ENCODE measurements at regions not wholly inside any gene's neighbourhood (a gene's known extent, or its start where the extent isn't known, plus 50 kb on each side); places are given as distances from the start of the nearest gene placed in this dataset.
"Not testable (repeated sequence)": the region's sequence is repeated elsewhere in the genome, so short reads cannot be mapped to it uniquely, and the experiment has no call there.

DNA sequence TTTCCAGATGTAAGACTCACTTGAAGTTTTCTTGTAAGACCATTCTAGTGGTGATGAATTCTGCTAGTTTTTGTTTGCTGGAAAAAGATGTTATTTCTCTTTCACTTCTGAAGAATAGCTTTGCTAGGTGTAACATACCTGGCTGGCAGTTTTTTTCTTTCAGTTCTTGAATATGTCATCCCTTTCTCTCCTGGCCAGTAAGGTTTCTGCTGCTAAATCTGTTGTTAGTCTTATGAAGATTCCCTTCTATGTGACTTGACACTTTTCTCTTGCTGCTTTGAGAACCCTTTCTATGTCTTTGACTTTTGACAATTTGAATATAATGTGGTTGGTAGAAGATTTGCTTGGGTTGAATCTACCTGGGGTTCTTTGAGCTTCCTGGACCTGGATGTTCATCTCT lies 314.7 kb upstream of the NOX3 start:
- DNase-seq (ENCODE audit: low read depth in 6 of 9, low spot score in 9 of 9) = no peak
- Histone ChIP-seq H3K9me3 (ENCODE audit: control insufficient read depth in 2 of 2, insufficient read depth in 1 of 2, low read length in 1 of 2) (no peaks in the 10 kb centered on the region), H3K27ac (ENCODE audit: low read depth in 1 of 2, low read length in 1 of 2) (no peak overlapping the region)

GRCh38 chr6:155765275-155766194 lies 309.9 kb upstream of the NOX3 start:
- DNase-seq (ENCODE audit: low read depth in 6 of 9, low spot score in 9 of 9) = no peak
- no peaks in the 10 kb centered on the region for H3K36me3 ChIP-seq (ENCODE audit: control insufficient read depth in 2 of 2, insufficient read depth in 2 of 2, low read length in 1 of 2)
- H3K4me1 ChIP-seq (ENCODE audit: control insufficient read depth in 2 of 2, insufficient read depth in 2 of 2, low read length in 2 of 2) = no peaks in the 10 kb centered on the region
- no peak overlapping the region for H3K27ac ChIP-seq (ENCODE audit: low read depth in 1 of 2, low read length in 1 of 2)
- H3K27me3 ChIP-seq (ENCODE audit: control insufficient read depth in 2 of 2, insufficient read depth in 1 of 2, low read length in 1 of 2) = no peaks in the 10 kb centered on the region
- 94% methylated on average over 8 of the region's 8 CpGs for WGBS
- no peak overlapping the region for H3K4me3 ChIP-seq (ENCODE audit: low read length in 2 of 2)
- H3K9me3 ChIP-seq (ENCODE audit: control insufficient read depth in 2 of 2, insufficient read depth in 1 of 2, low read length in 1 of 2) = no peaks in the 10 kb centered on the region

More for the DNA sequence above, 314.7 kb upstream of the NOX3 start:
- no peaks in the 10 kb centered on the region for H3K4me1 ChIP-seq (ENCODE audit: control insufficient read depth in 2 of 2, insufficient read depth in 2 of 2, low read length in 2 of 2)
- H3K4me3 ChIP-seq (ENCODE audit: low read length in 2 of 2) = no peak overlapping the region
- no peaks in the 10 kb centered on the region for H3K27me3 ChIP-seq (ENCODE audit: control insufficient read depth in 2 of 2, insufficient read depth in 1 of 2, low read length in 1 of 2)
- H3K36me3 ChIP-seq (ENCODE audit: control insufficient read depth in 2 of 2, insufficient read depth in 2 of 2, low read length in 1 of 2) = no peaks in the 10 kb centered on the region

- H3K4me1 ChIP-seq (ENCODE audit: control insufficient read depth in 2 of 2, insufficient read depth in 2 of 2, low read length in 2 of 2) = no peaks in the 10 kb centered on the region
- WGBS = 98% methylated on average over 3 of the region's 3 CpGs
- no peak for DNase-seq (ENCODE audit: low read depth in 6 of 9, low spot score in 9 of 9)
- no peak overlapping the region for H3K4me3 ChIP-seq (ENCODE audit: low read length in 2 of 2)
- no peaks in the 10 kb centered on the region for H3K9me3 ChIP-seq (ENCODE audit: control insufficient read depth in 2 of 2, insufficient read depth in 1 of 2, low read length in 1 of 2)
- no peaks in the 10 kb centered on the region for H3K36me3 ChIP-seq (ENCODE audit: control insufficient read depth in 2 of 2, insufficient read depth in 2 of 2, low read length in 1 of 2)
- H3K27me3 ChIP-seq (ENCODE audit: control insufficient read depth in 2 of 2, insufficient read depth in 1 of 2, low read length in 1 of 2) = no peaks in the 10 kb centered on the region
- H3K27ac ChIP-seq (ENCODE audit: low read depth in 1 of 2, low read length in 1 of 2) = no peak overlapping the region
These were observed 307.0 kb upstream of the NOX3 start for GRCh38 chr6:155762649-155763048.

GRCh38 chr6:155755452-155755851 lies 299.8 kb upstream of the NOX3 start:
- 74% methylated on average over 3 of the region's 3 CpGs for WGBS
- Histone ChIP-seq H3K36me3 (ENCODE audit: control insufficient read depth in 2 of 2, insufficient read depth in 2 of 2, low read length in 1 of 2) (no peaks in the 10 kb centered on the region), H3K27me3 (ENCODE audit: control insufficient read depth in 2 of 2, insufficient read depth in 1 of 2, low read length in 1 of 2) (no peaks in the 10 kb centered on the region), H3K9me3 (ENCODE audit: control insufficient read depth in 2 of 2, insufficient read depth in 1 of 2, low read length in 1 of 2) (no peaks in the 10 kb centered on the region), H3K4me1 (ENCODE audit: control insufficient read depth in 2 of 2, insufficient read depth in 2 of 2, low read length in 2 of 2) (no peaks in the 10 kb centered on the region), H3K27ac (ENCODE audit: low read depth in 1 of 2, low read length in 1 of 2) (no peak overlapping the region), H3K4me3 (ENCODE audit: low read length in 2 of 2) (no peak overlapping the region)
- no peak for DNase-seq (ENCODE audit: low read depth in 6 of 9, low spot score in 9 of 9)

DNA sequence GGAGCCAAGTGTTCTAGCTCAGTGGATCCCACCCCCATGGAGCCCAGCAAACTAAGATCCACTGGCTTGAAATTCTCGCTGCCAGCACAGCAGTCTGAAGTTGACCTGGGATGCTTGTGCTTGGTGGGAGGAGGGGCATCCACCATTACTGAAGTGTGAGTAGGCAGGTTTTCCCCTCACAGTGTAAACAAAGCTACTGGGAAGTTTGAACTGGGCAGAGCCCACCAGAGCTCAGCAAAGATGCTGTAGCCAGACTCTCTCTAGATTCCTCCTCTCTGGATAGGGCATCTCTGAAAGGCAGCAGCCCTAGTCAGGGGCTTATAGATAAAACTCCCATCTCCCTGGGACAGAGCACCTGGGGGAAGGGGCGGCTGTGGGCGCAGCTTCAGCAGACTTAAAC lies 293.1 kb upstream of the NOX3 start:
- not testable (repeated sequence) for H3K27me3 ChIP-seq (ENCODE audit: control insufficient read depth in 2 of 2, insufficient read depth in 1 of 2, low read length in 1 of 2); H3K4me1 ChIP-seq (ENCODE audit: control insufficient read depth in 2 of 2, insufficient read depth in 2 of 2, low read length in 2 of 2); H3K4me3 ChIP-seq (ENCODE audit: low read length in 2 of 2); H3K27ac ChIP-seq (ENCODE audit: low read depth in 1 of 2, low read length in 1 of 2); H3K36me3 ChIP-seq (ENCODE audit: control insufficient read depth in 2 of 2, insufficient read depth in 2 of 2, low read length in 1 of 2); DNase-seq (ENCODE audit: low read depth in 6 of 9, low spot score in 9 of 9); H3K9me3 ChIP-seq (ENCODE audit: control insufficient read depth in 2 of 2, insufficient read depth in 1 of 2, low read length in 1 of 2)
- 97% methylated on average over 3 of the region's 3 CpGs for WGBS

- no peaks in the 10 kb centered on the region for H3K27me3 ChIP-seq (ENCODE audit: control insufficient read depth in 2 of 2, insufficient read depth in 1 of 2, low read length in 1 of 2)
- no peaks in the 10 kb centered on the region for H3K4me1 ChIP-seq (ENCODE audit: control insufficient read depth in 2 of 2, insufficient read depth in 2 of 2, low read length in 2 of 2)
- 94% methylated on average over 3 of the region's 3 CpGs for WGBS
- H3K27ac ChIP-seq (ENCODE audit: low read depth in 1 of 2, low read length in 1 of 2) = no peak overlapping the region
- H3K36me3 ChIP-seq (ENCODE audit: control insufficient read depth in 2 of 2, insufficient read depth in 2 of 2, low read length in 1 of 2) = no peaks in the 10 kb centered on the region
- H3K4me3 ChIP-seq (ENCODE audit: low read length in 2 of 2) = no peak overlapping the region
- DNase-seq (ENCODE audit: low read depth in 6 of 9, low spot score in 9 of 9) = no peak
- H3K9me3 ChIP-seq (ENCODE audit: control insufficient read depth in 2 of 2, insufficient read depth in 1 of 2, low read length in 1 of 2) = no peaks in the 10 kb centered on the region
These were observed 291.9 kb upstream of the NOX3 start for GRCh38 chr6:155747491-155747890.

- WGBS = 96% methylated on average over 1 of the region's 1 CpG
- no peaks in the 10 kb centered on the region for H3K9me3 ChIP-seq (ENCODE audit: control insufficient read depth in 2 of 2, insufficient read depth in 1 of 2, low read length in 1 of 2)
- H3K4me1 ChIP-seq (ENCODE audit: control insufficient read depth in 2 of 2, insufficient read depth in 2 of 2, low read length in 2 of 2) = no peaks in the 10 kb centered on the region
- no peak overlapping the region for H3K4me3 ChIP-seq (ENCODE audit: low read length in 2 of 2)
- no peak overlapping the region for H3K27ac ChIP-seq (ENCODE audit: low read depth in 1 of 2, low read length in 1 of 2)
- no peaks in the 10 kb centered on the region for H3K36me3 ChIP-seq (ENCODE audit: control insufficient read depth in 2 of 2, insufficient read depth in 2 of 2, low read length in 1 of 2)
- DNase-seq (ENCODE audit: low read depth in 6 of 9, low spot score in 9 of 9) = no peak
- no peaks in the 10 kb centered on the region for H3K27me3 ChIP-seq (ENCODE audit: control insufficient read depth in 2 of 2, insufficient read depth in 1 of 2, low read length in 1 of 2)
These were observed 285.3 kb upstream of the NOX3 start for GRCh38 chr6:155740781-155741399.

DNA sequence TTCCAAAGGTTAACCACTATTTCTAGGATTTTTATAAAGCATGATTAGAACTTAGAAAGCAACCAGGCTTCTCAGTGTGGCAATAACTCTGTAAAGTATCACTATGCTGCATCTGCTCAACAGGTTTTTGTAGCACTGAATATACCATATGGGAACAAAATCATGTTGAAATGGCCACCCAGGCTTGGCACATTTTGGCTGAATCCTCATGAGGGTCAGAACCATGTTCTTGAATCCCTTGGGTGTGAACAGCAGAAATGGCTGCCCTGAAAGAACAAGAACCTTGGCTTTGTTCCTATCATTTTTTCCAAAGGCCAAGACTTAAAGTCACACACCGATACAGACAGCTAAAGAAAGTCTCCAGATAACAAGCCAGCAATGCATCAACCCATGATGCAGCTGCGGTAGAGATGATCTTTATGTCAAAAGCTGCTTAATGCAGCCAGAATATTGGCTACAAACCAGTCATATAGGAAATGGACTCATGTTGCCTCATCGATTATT lies 283.0 kb upstream of the NOX3 start:
- Histone ChIP-seq H3K4me3 (ENCODE audit: low read length in 2 of 2) (no peak overlapping the region), H3K27me3 (ENCODE audit: control insufficient read depth in 2 of 2, insufficient read depth in 1 of 2, low read length in 1 of 2) (no peaks in the 10 kb centered on the region), H3K4me1 (ENCODE audit: control insufficient read depth in 2 of 2, insufficient read depth in 2 of 2, low read length in 2 of 2) (no peaks in the 10 kb centered on the region), H3K36me3 (ENCODE audit: control insufficient read depth in 2 of 2, insufficient read depth in 2 of 2, low read length in 1 of 2) (no peaks in the 10 kb centered on the region), H3K27ac (ENCODE audit: low read depth in 1 of 2, low read length in 1 of 2) (no peak overlapping the region), H3K9me3 (ENCODE audit: control insufficient read depth in 2 of 2, insufficient read depth in 1 of 2, low read length in 1 of 2) (no peaks in the 10 kb centered on the region)
- no peak for DNase-seq (ENCODE audit: low read depth in 6 of 9, low spot score in 9 of 9)
- 98% methylated on average over 3 of the region's 3 CpGs for WGBS

- DNase-seq (ENCODE audit: low read depth in 6 of 9, low spot score in 9 of 9) = no peak
These were observed 261.7 kb upstream of the NOX3 start for GRCh38 chr6:155717374-155717773.

More at GRCh38 chr6:155717374-155717773, 261.7 kb upstream of the NOX3 start:
- Histone ChIP-seq H3K36me3 (ENCODE audit: control insufficient read depth in 2 of 2, insufficient read depth in 2 of 2, low read length in 1 of 2) (no peaks in the 10 kb centered on the region), H3K9me3 (ENCODE audit: control insufficient read depth in 2 of 2, insufficient read depth in 1 of 2, low read length in 1 of 2) (no peaks in the 10 kb centered on the region), H3K27me3 (ENCODE audit: control insufficient read depth in 2 of 2, insufficient read depth in 1 of 2, low read length in 1 of 2) (no peaks in the 10 kb centered on the region), H3K4me3 (ENCODE audit: low read length in 2 of 2) (no peak overlapping the region), H3K4me1 (ENCODE audit: control insufficient read depth in 2 of 2, insufficient read depth in 2 of 2, low read length in 2 of 2) (no peaks in the 10 kb centered on the region), H3K27ac (ENCODE audit: low read depth in 1 of 2, low read length in 1 of 2) (no peak overlapping the region)
- 38% methylated on average over 1 of the region's 1 CpG for WGBS
